Stimulated activated CD8-positive, alpha-beta memory T cell treated with anti-CD3 and anti-CD28 coated beads, Interleukin-4, amount 100 ng/mL, for 4 hours (primary cell): ENCODE measurements at regions not wholly inside any gene's neighbourhood (a gene's known extent, or its start where the extent isn't known, plus 50 kb on each side); places are given as distances from the start of the nearest gene placed in this dataset.

Experiments used
- DNase-seq, 2 donors: peaks; one replicate each; pipeline ENCODE4 v3.0.0-alpha.2; 2020; ENCODE audit warnings: low read depth in 2 of 2, low spot score in 1 of 2

GRCh38 chr2:173806761-173807160, 158.4 kb downstream of the SP3 start:
- no peak for DNase-seq

DNA sequence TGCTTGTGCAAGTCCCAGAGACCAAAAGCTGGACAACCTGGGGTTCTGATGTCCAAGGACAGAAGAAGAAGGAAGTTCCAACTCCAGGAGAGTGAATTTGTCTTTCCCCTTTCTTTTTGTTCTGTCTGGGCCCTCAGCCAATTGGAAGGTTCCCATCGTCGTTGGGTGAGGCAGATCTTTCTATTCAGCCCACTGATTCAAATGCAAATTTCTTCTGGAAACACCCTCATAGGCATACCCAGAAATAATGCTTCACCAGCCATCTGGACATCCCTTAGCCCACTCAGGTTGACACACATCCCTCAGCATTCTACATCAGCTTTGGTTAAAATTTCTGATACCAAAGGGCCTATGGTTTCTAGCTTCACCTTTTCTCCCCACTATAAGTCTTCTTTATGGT, 156.5 kb downstream of the SP3 start:
- DNase-seq = no peak

- no peak for DNase-seq
These were observed 152.9 kb downstream of the SP3 start for GRCh38 chr2:173812321-173812720.

DNA sequence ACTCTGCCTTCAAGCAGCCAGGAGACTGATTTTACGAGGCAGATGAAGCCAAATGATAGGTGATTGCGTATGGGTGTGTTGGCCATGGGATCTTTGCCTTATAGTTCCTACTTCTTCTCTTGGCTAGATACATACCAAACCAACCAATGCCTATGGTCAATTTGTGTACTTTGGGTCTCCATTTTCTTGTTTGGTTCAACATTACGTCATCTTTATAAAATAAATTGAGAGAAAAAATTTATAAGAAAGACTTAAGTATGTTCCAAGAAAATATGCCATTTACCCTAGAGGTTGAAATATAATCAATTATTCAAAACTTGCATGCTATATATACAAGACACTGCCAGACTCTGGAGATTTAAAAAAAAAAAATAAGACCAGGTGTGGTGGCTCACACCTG, 150.9 kb downstream of the SP3 start:
- DNase-seq = no peak

GRCh38 chr2:173815772-173816171, 149.4 kb downstream of the SP3 start:
- no peak for DNase-seq

DNA sequence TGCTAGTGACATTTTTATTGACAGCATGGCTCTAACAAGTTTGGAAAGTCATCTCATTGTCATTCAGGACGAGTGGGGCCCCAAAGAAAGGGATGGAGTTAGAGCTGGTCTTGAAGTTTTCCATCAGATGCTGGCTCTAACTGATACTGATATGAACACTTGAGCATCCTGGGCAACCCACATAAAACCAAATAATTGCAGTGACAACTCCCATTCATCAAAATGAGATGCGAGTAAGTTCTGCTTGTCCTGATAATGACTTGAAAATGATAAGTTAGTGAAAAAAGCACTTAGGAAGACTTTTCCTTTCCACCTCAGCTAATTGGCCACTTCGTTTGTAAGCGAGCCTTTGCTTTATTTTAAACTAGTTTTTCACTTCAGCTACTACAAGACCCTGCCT, 147.6 kb downstream of the SP3 start:
- no peak for DNase-seq

DNA sequence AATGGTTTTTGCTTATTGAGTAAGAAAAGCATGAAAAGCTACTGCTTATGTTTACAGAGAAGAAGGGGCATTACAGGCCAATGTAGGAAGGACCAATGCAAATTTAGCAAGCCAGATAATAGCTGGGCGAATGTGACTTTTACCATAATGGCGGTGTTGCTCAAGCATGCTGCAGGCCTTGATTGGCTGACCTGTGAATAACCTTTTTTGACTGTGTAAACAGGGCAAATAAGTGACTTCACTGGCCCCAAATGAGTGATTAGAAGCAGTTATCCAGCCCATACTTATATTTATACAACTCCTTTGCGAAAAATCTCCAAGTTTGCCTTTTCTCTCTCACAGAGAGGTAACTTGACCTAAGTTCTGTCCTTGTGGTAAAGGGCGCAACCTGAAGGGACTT, 146.9 kb downstream of the SP3 start:
- no peak for DNase-seq

- no peak for DNase-seq
These were observed 145.3 kb downstream of the SP3 start for GRCh38 chr2:173819852-173820251.

- no peak for DNase-seq
These were observed 143.7 kb downstream of the SP3 start for GRCh38 chr2:173821451-173821850.

- no peak for DNase-seq
These were observed 142.2 kb downstream of the SP3 start for GRCh38 chr2:173822889-173823542.

GRCh38 chr2:173823543-173823939, 141.6 kb downstream of the SP3 start:
- no peak for DNase-seq

DNA sequence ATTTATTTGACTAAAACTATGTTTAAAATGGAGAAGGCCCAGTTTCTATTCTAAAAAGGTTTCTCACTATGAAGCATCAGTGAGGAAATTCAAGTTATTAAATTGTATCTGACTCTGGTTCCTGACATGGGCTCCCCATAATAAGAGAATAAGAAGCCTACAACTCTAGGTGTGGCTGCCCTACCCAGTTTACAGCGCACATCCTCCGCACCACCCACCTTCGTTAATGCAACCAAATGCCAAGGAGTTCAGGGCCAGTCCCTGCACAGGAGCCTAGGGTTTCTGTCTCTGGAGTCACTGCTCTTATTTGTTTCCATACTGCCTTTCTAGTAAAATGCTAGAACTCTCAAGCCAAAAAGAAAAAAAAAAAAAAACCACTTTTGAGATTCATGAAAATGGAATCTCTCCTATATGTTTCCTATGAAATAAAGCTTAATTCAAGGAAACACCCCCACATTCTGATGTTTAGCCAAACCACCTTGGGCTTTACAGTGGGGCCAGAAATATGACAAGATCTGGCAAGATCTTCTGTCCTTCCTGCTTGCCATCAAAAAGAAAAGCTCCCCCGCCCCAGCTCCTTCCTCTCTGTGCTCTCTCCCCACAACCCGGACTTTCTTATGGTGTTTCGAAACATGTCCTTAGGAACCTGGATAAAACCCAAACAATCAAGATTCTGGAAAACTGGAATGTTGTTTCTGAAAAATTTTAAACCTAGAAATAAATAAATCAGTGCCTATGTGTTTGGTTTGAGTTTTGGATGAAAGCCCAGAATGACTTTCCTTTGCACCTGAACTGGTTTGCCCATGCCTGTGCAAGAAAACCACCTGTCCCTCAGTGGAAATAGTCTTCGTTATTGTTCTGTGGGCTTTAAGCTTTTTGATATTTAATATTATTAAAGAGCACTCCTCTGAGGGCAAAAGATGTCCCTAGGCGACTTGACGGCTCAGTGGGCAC, 136.7 kb downstream of the SP3 start:
- DNase-seq = no peak

DNA sequence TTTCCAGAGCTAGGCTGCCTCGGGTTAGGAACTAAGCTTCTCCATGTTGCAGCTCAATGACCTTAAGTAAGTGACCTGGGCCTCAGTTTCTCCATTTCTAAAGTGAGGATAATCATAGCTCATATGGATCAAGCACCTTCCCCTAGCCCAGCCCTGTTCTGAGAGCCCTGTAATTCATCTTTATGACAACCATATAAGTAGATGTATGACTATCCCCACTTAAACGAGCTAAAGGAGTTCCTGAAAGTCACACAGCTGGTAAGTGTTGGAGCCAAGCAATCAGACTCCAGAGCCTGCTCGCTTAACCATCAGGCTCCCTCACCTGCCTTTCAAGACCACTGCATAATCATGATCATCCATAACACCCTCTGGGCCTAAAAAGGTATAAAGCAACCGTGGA, 135.4 kb downstream of the SP3 start:
- DNase-seq = no peak

DNA sequence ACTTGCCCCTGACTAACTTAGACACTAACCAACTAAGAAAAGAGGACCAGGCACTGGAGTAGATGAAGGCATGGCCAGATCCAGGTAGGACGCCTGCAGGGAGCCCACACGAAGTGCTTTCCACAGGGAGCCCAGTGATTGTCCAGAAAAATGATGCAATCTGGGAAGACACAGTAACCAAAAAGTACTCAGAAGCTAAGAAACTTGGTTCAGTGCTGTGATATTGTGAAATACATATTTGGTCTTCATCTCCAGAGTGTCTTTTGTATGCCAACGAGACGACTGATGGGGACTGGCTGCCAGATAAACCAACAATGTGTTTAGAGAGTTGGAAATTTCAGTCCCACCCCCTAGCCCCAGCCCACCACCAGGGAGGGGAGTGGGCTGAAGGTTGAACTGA, 135.0 kb downstream of the SP3 start:
- no peak for DNase-seq

- DNase-seq = no peak
These were observed 133.6 kb downstream of the SP3 start for GRCh38 chr2:173831312-173832229.

GRCh38 chr2:173834141-173834540, 131.0 kb downstream of the SP3 start:
- no peak for DNase-seq

DNA sequence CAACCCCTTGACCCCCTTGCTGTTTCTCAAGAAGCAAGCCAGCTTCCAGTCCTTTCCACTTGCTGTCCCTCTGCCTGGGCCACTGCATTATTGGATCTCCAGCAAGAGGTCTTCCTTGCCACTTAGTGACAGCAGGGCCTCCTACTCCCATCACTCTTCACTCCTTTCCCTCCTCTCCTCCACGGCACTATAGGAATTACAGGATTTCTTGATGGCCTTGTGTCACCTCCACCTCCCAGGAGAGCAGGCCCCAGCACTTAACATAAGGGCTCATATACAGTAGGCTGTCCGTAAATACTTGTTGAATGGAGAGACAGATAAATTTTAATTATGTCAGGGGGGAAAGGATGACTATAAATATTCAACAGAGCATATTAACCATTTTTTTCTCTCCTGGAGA, 129.4 kb downstream of the SP3 start:
- DNase-seq = no peak

GRCh38 chr2:173841110-173841509, 124.1 kb downstream of the SP3 start:
- DNase-seq = no peak

DNA sequence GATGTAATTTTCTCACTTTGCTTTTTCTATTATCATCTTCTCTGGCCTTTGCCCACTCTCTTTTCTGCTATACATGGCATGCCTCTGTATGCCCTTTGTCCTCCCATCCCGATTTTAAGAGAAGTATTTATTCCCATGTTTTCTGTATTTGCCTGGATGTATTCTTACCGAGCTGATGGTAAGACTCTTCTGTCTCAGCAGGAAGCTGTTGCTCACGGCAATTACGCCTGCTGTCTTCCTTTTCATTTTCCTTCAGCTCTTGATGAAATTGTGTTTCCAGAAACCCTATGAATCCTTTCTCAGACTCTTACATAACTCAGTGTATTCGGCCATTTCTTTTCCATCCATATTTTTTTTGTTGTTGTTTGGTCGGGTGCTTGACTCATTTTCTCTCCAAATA, 121.6 kb downstream of the SP3 start:
- no peak for DNase-seq

- no peak for DNase-seq
These were observed 114.0 kb downstream of the SP3 start for GRCh38 chr2:173851141-173851641.

- DNase-seq = no peak
These were observed 111.0 kb downstream of the SP3 start for GRCh38 chr2:173854141-173854540.
